Activated B cell treated with CpG ODN at 0.5 μM for 24 hours (primary cell): ENCODE measurements at regions not wholly inside any gene's neighbourhood (a gene's known extent, or its start where the extent isn't known, plus 50 kb on each side); places are given as distances from the start of the nearest gene placed in this dataset.

ENCODE experiments used
- ATAC-seq: fragments of 200-7000 bp; cut with Tn5 transposase; one replicate; pipeline ENCODE4 v1.10.0; 2021; ENCODE audit warnings: low read depth, mild to moderate bottlenecking, moderate library complexity
- CTCF ChIA-PET: fragments of 350-600 bp; sonication (Branson Sonifier 250); formaldehyde crosslinking; loops from one replicate; lab custom pipeline; 2021; ENCODE audit warnings: antibody characterized with exemption; lab: Charles Lee
- POLR2A ChIA-PET: fragments of 350-600 bp; sonication (Branson Sonifier 250); formaldehyde crosslinking; loops from one replicate; lab custom pipeline; 2021; ENCODE audit warnings: antibody characterized with exemption; lab: Charles Lee
- DNase-seq: peaks from one replicate; pipeline ENCODE4 v3.0.0; 2022
- H3K27ac Mint-ChIP-seq: one replicate; pipeline ENCODE4 v1.8.0; 2020; ENCODE audit warnings: mixed read lengths
- H3K27me3 Mint-ChIP-seq: one replicate; pipeline ENCODE4 v1.8.0; 2021; ENCODE audit warnings: mixed read lengths
- H3K36me3 Mint-ChIP-seq: one replicate; pipeline ENCODE4 v1.8.0; 2021; ENCODE audit warnings: low read depth, mixed read lengths
- H3K4me1 Mint-ChIP-seq: one replicate; pipeline ENCODE4 v1.8.0; 2021; ENCODE audit warnings: mixed read lengths
- H3K4me3 Mint-ChIP-seq: one replicate; pipeline ENCODE4 v1.8.0; 2020; ENCODE audit warnings: mild to moderate bottlenecking, mixed read lengths
- H3K9me3 Mint-ChIP-seq: one replicate; pipeline ENCODE4 v1.8.0; 2020; ENCODE audit warnings: mixed read lengths
- intact Hi-C: fragments of 100-400 bp; cut with micrococcal nuclease; formaldehyde crosslinking; loops from one replicate; pipeline ENCODE4 v1.15.1; 2024
- TF ChIP-seq, protein P1 (sequence below): fragments of 200-600 bp; IDR thresholded peaks from one replicate; pipeline ENCODE4 v1.8.0; 2022; ENCODE audit warnings: antibody characterized with exemption, mild to moderate bottlenecking

DNA sequence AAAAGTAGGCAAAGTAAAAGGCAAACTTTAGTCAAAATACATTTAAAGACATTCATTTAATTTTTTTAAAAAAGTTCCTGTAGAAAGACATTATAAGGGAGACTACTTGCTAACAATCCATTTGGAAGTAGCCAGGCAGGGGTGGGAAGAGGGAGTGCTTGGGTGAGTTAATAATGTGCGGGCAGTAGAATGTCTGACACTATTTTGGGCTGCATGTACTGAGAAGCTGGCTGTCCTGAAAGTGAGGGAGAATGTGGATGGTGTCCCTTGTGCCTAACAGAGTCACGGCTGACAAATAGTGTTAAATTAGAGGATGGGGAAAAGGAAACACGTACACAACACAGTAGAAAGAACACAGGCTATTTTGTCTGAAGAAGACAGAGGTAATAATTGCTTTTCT, 142.5 kb downstream of the LCA5 start:
- H3K36me3 Mint-ChIP-seq = no peaks in the 10 kb centered on the region
- CTCF ChIA-PET = no interaction called here
- ATAC-seq (no peak), DNase-seq (no peak)
- intact Hi-C loops = no loop called here
- TF ChIP-seq, protein P1, sequence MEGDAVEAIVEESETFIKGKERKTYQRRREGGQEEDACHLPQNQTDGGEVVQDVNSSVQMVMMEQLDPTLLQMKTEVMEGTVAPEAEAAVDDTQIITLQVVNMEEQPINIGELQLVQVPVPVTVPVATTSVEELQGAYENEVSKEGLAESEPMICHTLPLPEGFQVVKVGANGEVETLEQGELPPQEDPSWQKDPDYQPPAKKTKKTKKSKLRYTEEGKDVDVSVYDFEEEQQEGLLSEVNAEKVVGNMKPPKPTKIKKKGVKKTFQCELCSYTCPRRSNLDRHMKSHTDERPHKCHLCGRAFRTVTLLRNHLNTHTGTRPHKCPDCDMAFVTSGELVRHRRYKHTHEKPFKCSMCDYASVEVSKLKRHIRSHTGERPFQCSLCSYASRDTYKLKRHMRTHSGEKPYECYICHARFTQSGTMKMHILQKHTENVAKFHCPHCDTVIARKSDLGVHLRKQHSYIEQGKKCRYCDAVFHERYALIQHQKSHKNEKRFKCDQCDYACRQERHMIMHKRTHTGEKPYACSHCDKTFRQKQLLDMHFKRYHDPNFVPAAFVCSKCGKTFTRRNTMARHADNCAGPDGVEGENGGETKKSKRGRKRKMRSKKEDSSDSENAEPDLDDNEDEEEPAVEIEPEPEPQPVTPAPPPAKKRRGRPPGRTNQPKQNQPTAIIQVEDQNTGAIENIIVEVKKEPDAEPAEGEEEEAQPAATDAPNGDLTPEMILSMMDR = no peak
- H3K27ac Mint-ChIP-seq = no peak overlapping the region
- H3K4me1 Mint-ChIP-seq = no peaks in the 10 kb centered on the region
- H3K9me3 Mint-ChIP-seq = peaks cover 5% of the 10 kb centered on the region
- H3K4me3 Mint-ChIP-seq = no peak overlapping the region
- H3K27me3 Mint-ChIP-seq = no peaks in the 10 kb centered on the region
- POLR2A ChIA-PET = no interaction called here

GRCh38 chr6:79392094-79392493, 145.1 kb downstream of the LCA5 start:
- no peaks in the 10 kb centered on the region for H3K4me1 Mint-ChIP-seq
- ChIA-PET POLR2A (no interaction called here), CTCF (no interaction called here)
- ATAC-seq (no peak), DNase-seq (no peak)
- TF ChIP-seq, protein P1 = no peak
- no peak overlapping the region for H3K27ac Mint-ChIP-seq
- no peaks in the 10 kb centered on the region for H3K36me3 Mint-ChIP-seq
- H3K4me3 Mint-ChIP-seq = no peak overlapping the region
- no peaks in the 10 kb centered on the region for H3K27me3 Mint-ChIP-seq
- intact Hi-C loops = no loop called here
- H3K9me3 Mint-ChIP-seq = peaks cover 2% of the 10 kb centered on the region

DNA sequence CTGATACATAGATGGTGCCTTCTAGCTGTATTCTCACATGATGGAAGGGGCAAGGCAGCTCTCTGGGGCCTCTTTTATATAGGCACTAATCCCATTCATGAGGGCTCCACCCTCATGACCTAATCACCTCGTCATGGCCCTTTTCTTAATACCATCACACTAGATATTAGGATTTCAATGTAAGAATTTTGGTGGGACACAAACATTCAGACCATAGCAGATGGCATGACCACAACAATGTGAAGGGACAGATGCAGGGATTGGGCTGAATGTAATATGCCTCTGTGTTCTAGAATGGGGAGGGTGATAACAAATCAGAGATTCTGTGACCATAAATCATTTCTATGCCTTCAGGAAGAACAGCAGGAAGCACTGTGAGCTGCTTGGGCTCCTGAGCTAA, 145.8 kb downstream of the LCA5 start:
- POLR2A ChIA-PET = no interaction called here
- CTCF ChIA-PET = no interaction called here
- intact Hi-C loops = no loop called here
- DNase-seq (no peak), ATAC-seq (no peak)
- Mint-ChIP-seq H3K27me3 (no peaks in the 10 kb centered on the region), H3K4me3 (no peak overlapping the region), H3K36me3 (no peaks in the 10 kb centered on the region), H3K4me1 (no peaks in the 10 kb centered on the region), H3K9me3 (peaks cover 2% of the 10 kb centered on the region), H3K27ac (no peak overlapping the region)
- TF ChIP-seq, protein P1 = no peak

DNA sequence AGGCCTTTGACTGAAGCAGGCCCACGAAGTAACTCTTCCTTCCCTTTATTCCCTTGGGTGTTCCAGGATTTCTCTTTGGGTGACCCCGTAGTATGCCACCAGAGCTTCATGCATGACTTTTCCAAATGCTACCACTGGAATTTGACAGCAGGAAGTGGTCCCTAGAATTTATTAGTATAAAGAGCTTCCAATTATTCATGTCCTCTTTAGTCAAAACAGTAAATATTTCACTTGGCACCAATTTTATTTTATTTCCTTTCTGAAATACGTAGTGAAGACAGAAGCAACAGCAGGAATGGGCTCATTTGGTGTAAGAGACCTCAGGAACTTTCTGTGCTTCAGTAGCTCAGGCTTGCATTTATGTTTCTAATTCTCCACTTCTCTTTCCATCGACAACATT, 151.3 kb downstream of the LCA5 start:
- H3K9me3 Mint-ChIP-seq = no peaks in the 10 kb centered on the region
- no peaks in the 10 kb centered on the region for H3K4me1 Mint-ChIP-seq
- TF ChIP-seq, protein P1 = no peak
- POLR2A ChIA-PET = no interaction called here
- H3K27me3 Mint-ChIP-seq = no peaks in the 10 kb centered on the region
- CTCF ChIA-PET = no interaction called here
- H3K27ac Mint-ChIP-seq = no peak overlapping the region
- intact Hi-C loops = no loop called here
- no peak overlapping the region for H3K4me3 Mint-ChIP-seq
- DNase-seq (no peak), ATAC-seq (no peak)
- no peaks in the 10 kb centered on the region for H3K36me3 Mint-ChIP-seq

- Mint-ChIP-seq H3K36me3 (no peaks in the 10 kb centered on the region), H3K4me1 (no peaks in the 10 kb centered on the region), H3K9me3 (no peaks in the 10 kb centered on the region), H3K27ac (no peak overlapping the region), H3K27me3 (no peaks in the 10 kb centered on the region), H3K4me3 (no peak overlapping the region)
- TF ChIP-seq, protein P1 = no peak
- ChIA-PET POLR2A (no interaction called here), CTCF (no interaction called here)
- DNase-seq = no peak
- ATAC-seq = no peak
- intact Hi-C loops = no loop called here
Measured at GRCh38 chr6:79385333-79385732, 150.9 kb upstream of the HMGN3 start.
